Activated T-cell treated with anti-CD3 and anti-CD28 coated beads, Interleukin-2, amount 50 U/mL, for 72 hours (primary cell): ENCODE measurements at regions not wholly inside any gene's neighbourhood (a gene's known extent, or its start where the extent isn't known, plus 50 kb on each side); places are given as distances from the start of the nearest gene placed in this dataset.
A peak's percentile ranks its signal among the peaks of the same experiment; 100 is the strongest.

Experiments used
- ATAC-seq, 2 donors: fragments of 150-1000 bp; cut with Tn5 transposase; replicated peaks in 1 of 2; 2 replicates each; pipeline ENCODE4 v1.10.0; 2021; ENCODE audit warnings: moderate library complexity in 2 of 2, mild to moderate bottlenecking in 1 of 2
- DNase-seq, 2 donors: peaks; one replicate each; pipeline ENCODE4 v3.0.0; 2021 to 2022; ENCODE audit warnings: mixed read lengths in 1 of 2
- H3K27ac Mint-ChIP-seq: one replicate; pipeline ENCODE4 v1.8.0; 2022; ENCODE audit warnings: mild to moderate bottlenecking, moderate library complexity, mixed read lengths
- H3K27me3 Mint-ChIP-seq: one replicate; pipeline ENCODE4 v1.8.0; 2022; ENCODE audit warnings: low read depth, mixed read lengths
- H3K36me3 Mint-ChIP-seq, 2 donors: one replicate each; pipeline ENCODE4 v1.8.0; 2022; ENCODE audit warnings: mixed read lengths in 2 of 2, mild to moderate bottlenecking in 1 of 2; ENCODE audit not compliant: insufficient read depth in 2 of 2
- H3K4me1 Mint-ChIP-seq: one replicate; pipeline ENCODE4 v1.8.0; 2022; ENCODE audit warnings: low read depth, mixed read lengths
- H3K4me3 Mint-ChIP-seq, 2 donors: one replicate each; pipeline ENCODE4 v1.8.0; 2022; ENCODE audit warnings: mild to moderate bottlenecking in 2 of 2, mixed read lengths in 2 of 2, moderate library complexity in 2 of 2
- H3K9me3 Mint-ChIP-seq, 2 donors: one replicate each; pipeline ENCODE4 v1.8.0; 2022; ENCODE audit warnings: mixed read lengths in 2 of 2

DNA sequence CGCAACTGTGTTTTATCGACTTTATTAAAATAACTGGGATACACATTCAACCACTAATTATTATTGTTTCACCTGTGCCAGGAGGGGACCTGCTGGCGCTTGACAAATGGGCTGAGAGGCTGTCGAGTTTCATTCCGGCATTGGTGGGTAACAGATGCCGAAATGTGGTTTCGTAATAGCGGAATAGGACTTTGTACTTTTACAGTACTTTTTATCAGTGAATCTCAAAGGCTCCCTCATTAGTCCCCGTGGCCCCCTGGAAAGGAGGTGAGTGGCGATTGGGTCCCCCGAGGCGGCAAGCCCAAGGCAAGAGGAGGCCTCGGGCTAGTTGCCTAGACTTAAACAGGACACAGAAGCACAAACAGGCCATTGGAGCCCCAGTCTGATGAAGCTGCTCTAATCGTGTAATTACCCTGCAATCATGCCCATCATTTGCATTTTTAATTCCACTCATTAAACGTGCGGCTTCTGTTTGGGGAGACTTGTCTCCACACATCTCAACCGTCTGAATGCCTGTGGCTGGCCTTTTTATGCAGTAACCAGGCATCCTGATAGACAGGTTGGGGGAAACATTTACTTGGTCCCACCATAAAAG, 193.2 kb downstream of the INO80D start:
- Mint-ChIP-seq H3K4me1 (no peaks in the 10 kb centered on the region), H3K36me3 (no peaks in the 10 kb centered on the region), H3K9me3 (no peaks in the 10 kb centered on the region), H3K4me3 (no peak overlapping the region), H3K27ac (no peak overlapping the region), H3K27me3 (no peaks in the 10 kb centered on the region)
- ATAC-seq (no peak), DNase-seq (no peak)

DNA sequence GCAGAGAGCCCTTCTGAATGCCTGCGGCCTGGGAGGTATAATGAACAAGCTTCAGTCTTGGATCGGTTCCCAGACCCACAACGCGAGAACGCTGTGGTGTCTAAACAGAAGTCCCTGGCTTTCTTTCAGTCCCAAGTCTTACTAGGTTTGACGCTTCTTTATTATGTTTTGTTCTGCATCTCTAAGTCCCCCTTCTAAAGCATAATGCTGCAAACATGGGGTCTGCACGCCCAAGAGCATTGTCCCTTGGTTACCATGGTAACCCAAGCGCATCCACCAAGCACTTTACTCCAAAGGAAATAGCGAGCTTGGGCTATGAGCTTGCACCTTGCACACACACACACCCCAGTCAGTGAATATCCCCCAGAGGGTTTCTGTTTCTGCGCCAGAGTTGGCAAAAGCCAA, 193.7 kb downstream of the INO80D start:
- no peaks in the 10 kb centered on the region for H3K27me3 Mint-ChIP-seq
- H3K4me1 Mint-ChIP-seq = no peaks in the 10 kb centered on the region
- H3K36me3 Mint-ChIP-seq = no peaks in the 10 kb centered on the region
- H3K27ac Mint-ChIP-seq = no peak overlapping the region
- ATAC-seq = no peak
- no peak overlapping the region for H3K4me3 Mint-ChIP-seq
- DNase-seq = no peak
- no peaks in the 10 kb centered on the region for H3K9me3 Mint-ChIP-seq

DNA sequence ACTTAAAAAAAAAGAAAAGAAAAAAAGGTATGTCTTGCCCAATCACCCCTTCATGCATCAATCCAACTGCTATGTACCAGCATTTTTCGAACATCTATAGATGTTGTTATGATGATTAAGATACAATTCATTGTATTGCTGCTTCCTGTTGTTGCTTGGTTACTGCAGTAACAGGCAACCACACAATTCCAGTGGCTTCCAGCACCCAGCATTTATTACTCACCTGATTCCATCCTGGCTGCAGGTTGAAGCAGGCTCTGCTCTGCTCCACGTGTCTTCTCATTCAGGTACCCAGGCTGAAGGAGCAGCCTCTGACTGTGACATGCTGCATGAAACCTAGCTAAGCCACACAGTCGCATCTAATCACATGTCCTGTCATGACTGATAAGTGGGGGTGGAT, 196.9 kb downstream of the INO80D start:
- DNase-seq (no peak), ATAC-seq (no peak)
- H3K4me3 Mint-ChIP-seq = no peak overlapping the region
- no peaks in the 10 kb centered on the region for H3K9me3 Mint-ChIP-seq
- H3K36me3 Mint-ChIP-seq = no peaks in the 10 kb centered on the region
- H3K4me1 Mint-ChIP-seq = no peaks in the 10 kb centered on the region
- peaks cover 10% of the 10 kb centered on the region for H3K27me3 Mint-ChIP-seq
- H3K27ac Mint-ChIP-seq = no peak overlapping the region

DNA sequence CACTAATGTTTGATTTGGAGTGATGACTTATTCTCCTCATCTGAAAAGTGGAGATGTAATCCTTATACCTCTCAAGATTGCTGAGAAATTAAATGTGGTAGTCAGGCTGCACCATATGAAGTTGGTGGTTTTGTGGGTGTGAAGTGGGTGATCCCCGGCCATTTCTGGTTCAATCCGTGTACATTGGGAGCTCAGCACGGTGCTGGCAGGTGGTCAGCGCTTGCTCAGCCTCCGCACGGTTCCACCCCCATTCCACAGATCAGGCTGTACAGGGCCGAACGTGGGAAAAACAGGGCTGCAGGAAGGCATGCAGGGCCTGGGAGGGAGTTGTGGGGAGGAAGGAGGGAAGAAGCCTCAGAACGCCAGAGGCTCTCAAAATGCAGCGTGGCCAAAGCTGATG, 198.3 kb downstream of the INO80D start:
- H3K9me3 Mint-ChIP-seq = no peaks in the 10 kb centered on the region
- no peaks in the 10 kb centered on the region for H3K4me1 Mint-ChIP-seq
- ATAC-seq = no peak
- no peak for DNase-seq
- H3K36me3 Mint-ChIP-seq = no peaks in the 10 kb centered on the region
- no peak overlapping the region for H3K4me3 Mint-ChIP-seq
- peaks cover 10% of the 10 kb centered on the region for H3K27me3 Mint-ChIP-seq
- H3K27ac Mint-ChIP-seq = no peak overlapping the region

- no peaks in the 10 kb centered on the region for H3K4me1 Mint-ChIP-seq
- no peak overlapping the region for H3K27ac Mint-ChIP-seq
- H3K4me3 Mint-ChIP-seq = no peak overlapping the region
- peak; percentile 43 to 59 for ATAC-seq
- peaks cover 21% of the 10 kb centered on the region for H3K27me3 Mint-ChIP-seq
- no peaks in the 10 kb centered on the region for H3K9me3 Mint-ChIP-seq
- H3K36me3 Mint-ChIP-seq = no peaks in the 10 kb centered on the region
- DNase-seq = peak; percentile 66 to 68
These were observed 200.4 kb downstream of the INO80D start for GRCh38 chr2:205885492-205886099.

DNA sequence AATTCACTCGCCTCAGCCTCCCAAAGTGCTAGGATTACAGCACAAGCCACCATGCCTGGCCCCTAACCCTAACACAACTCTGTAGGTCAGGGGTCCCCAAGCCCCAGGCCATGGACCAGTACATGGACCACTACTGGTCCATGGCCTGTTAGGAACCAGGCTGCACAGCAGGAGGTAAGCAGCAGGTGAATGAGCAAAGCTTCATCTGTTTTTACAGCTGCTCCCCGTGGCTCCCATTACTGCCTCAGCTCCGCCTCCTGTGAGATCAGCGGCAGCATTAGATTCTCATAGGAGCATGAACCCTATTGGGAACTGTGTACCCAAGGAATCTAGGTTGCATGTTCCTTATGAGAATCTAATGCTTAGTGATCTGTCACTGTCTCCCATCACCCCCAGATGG, 201.7 kb downstream of the NRP2 start:
- no peak overlapping the region for H3K27ac Mint-ChIP-seq
- DNase-seq (no peak), ATAC-seq (no peak)
- no peak overlapping the region for H3K4me3 Mint-ChIP-seq
- H3K27me3 Mint-ChIP-seq = peaks cover 30% of the 10 kb centered on the region
- H3K36me3 Mint-ChIP-seq = no peaks in the 10 kb centered on the region
- H3K9me3 Mint-ChIP-seq = no peaks in the 10 kb centered on the region
- no peaks in the 10 kb centered on the region for H3K4me1 Mint-ChIP-seq

- H3K9me3 Mint-ChIP-seq = no peaks in the 10 kb centered on the region
- DNase-seq = no peak
- no peaks in the 10 kb centered on the region for H3K4me1 Mint-ChIP-seq
- peaks cover 30% of the 10 kb centered on the region for H3K27me3 Mint-ChIP-seq
- no peaks in the 10 kb centered on the region for H3K36me3 Mint-ChIP-seq
- ATAC-seq = no peak
- H3K4me3 Mint-ChIP-seq = no peak overlapping the region
- H3K27ac Mint-ChIP-seq = no peak overlapping the region
These were observed 200.6 kb downstream of the NRP2 start for GRCh38 chr2:205882806-205883425.

DNA sequence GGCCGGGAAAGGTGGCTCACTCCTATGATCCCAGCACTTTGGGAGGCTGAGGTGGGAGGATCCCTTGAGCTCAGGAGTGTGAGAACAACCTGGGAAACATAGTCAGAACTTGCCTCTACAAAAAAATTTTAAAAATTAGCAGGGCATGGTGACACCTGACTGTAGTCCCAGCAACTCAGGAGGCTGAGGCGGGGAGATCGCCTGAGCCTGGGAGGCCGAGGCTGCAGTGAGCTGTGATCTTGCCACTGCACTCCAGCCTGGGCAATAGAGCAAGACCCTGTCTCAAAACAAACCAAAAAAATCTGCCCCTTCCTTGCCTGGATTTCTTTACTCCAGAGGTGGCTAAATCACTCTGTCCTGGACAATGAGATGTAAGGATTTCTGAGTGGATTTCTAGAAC, 197.7 kb downstream of the NRP2 start:
- H3K4me3 Mint-ChIP-seq = no peak overlapping the region
- H3K27ac Mint-ChIP-seq = no peak overlapping the region
- no peaks in the 10 kb centered on the region for H3K4me1 Mint-ChIP-seq
- H3K9me3 Mint-ChIP-seq = no peaks in the 10 kb centered on the region
- DNase-seq = no peak
- peaks cover 27% of the 10 kb centered on the region for H3K27me3 Mint-ChIP-seq
- no peaks in the 10 kb centered on the region for H3K36me3 Mint-ChIP-seq
- no peak for ATAC-seq

DNA sequence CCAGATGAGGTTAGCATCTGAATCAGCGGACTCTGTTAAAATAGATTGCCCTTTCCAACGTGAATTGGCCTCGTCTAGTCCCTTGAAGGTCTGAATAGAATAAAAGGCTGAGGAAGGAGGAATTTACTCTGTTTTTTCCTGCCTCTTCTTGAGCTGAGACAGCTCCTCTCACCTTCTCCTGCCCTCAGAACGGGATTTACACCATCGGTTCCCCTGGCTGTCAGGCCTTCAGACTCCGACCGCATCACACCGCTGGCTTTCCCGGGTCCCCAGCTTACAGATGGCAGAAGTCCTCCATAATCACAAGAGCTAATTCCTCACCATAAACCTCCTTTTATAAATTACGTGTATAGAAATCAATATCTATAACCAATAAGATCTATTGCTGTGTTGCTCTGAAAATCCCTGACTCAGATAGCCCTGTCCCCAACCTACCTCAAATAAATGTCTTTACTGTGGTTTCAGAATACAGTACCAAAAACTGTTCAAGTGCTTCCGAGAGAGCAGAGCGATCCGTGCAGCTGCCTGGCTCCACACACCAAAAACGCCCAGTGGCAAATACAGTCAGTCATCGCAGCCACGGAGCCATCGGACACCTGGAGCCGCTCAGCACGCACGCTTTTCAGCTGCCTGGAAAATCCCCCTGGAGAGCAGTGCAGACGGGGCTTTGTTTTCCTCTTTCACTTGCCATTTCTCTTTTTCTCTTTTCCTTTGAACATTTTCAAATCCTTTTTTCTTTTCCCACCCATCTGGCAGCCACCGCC, 196.9 kb downstream of the NRP2 start:
- Mint-ChIP-seq H3K9me3 (no peaks in the 10 kb centered on the region), H3K36me3 (no peaks in the 10 kb centered on the region), H3K27me3 (peaks cover 21% of the 10 kb centered on the region), H3K27ac (no peak overlapping the region), H3K4me1 (no peaks in the 10 kb centered on the region), H3K4me3 (no peak overlapping the region)
- ATAC-seq (no peak), DNase-seq (no peak)

GRCh38 chr2:205877496-205877895, 195.2 kb downstream of the NRP2 start:
- ATAC-seq = no peak
- H3K27ac Mint-ChIP-seq = no peak overlapping the region
- H3K9me3 Mint-ChIP-seq = no peaks in the 10 kb centered on the region
- no peak for DNase-seq
- no peak overlapping the region for H3K4me3 Mint-ChIP-seq
- no peaks in the 10 kb centered on the region for H3K4me1 Mint-ChIP-seq
- peaks cover 21% of the 10 kb centered on the region for H3K27me3 Mint-ChIP-seq
- H3K36me3 Mint-ChIP-seq = no peaks in the 10 kb centered on the region

DNA sequence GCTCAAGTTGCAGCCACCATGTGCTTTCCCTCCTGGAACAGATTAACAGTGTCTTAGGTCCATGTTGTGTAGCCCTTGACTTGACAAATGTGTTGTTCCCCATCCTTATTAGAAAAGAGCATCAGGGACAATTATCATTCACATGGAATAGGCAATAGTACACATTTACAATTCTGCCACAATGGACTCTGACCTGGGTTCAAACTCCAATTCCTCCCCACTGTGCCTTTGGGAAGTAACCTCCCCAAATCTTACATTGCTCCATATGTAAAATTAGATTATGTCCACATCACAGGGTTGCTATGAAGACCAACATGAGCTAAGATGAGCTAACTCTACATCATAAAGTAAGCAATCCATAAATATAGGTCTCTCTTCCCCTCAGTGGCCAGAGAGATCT, 193.8 kb downstream of the NRP2 start:
- ATAC-seq (no peak), DNase-seq (no peak)
- peaks cover 19% of the 10 kb centered on the region for H3K27me3 Mint-ChIP-seq
- H3K9me3 Mint-ChIP-seq = no peaks in the 10 kb centered on the region
- no peaks in the 10 kb centered on the region for H3K36me3 Mint-ChIP-seq
- no peak overlapping the region for H3K4me3 Mint-ChIP-seq
- no peak overlapping the region for H3K27ac Mint-ChIP-seq
- H3K4me1 Mint-ChIP-seq = no peaks in the 10 kb centered on the region

- ATAC-seq (no peak), DNase-seq (no peak)
- Mint-ChIP-seq H3K27ac (no peak overlapping the region), H3K4me1 (peaks cover 20% of the 10 kb centered on the region), H3K4me3 (no peak overlapping the region), H3K9me3 (no peaks in the 10 kb centered on the region), H3K36me3 (no peaks in the 10 kb centered on the region), H3K27me3 (peaks cover 14% of the 10 kb centered on the region)
These were observed 190.4 kb downstream of the NRP2 start for GRCh38 chr2:205872716-205873115.

GRCh38 chr2:205869439-205869838, 187.1 kb downstream of the NRP2 start:
- ATAC-seq = no peak
- Mint-ChIP-seq H3K27me3 (peaks cover 42% of the 10 kb centered on the region), H3K4me3 (peak overlapping the region in 1 of 2 donors; percentile 72), H3K36me3 (no peaks in the 10 kb centered on the region), H3K27ac (no peak overlapping the region), H3K9me3 (no peaks in the 10 kb centered on the region), H3K4me1 (peaks cover 26% of the 10 kb centered on the region)
- DNase-seq = no peak
